GM23338 (cell line): ENCODE measurements at regions not wholly inside any gene's neighbourhood (a gene's known extent, or its start where the extent isn't known, plus 50 kb on each side); places are given as distances from the start of the nearest gene placed in this dataset.

Source experiments
- CTCF ChIP-seq, 2 experiments: fragments of 200-600 bp in 1 of 2; sonication (generic) in 1 of 2; conservative IDR thresholded peaks; 2 replicates each; pipeline versions ENCODE4 v1.5.1 to v1.6.1; 2016 to 2017; ENCODE audit warnings: antibody characterized with exemption in 2 of 2, low read depth in 2 of 2, mild to moderate bottlenecking in 2 of 2, moderate library complexity in 1 of 2
- REST ChIP-seq: IDR thresholded peaks from one replicate; pipeline ENCODE4 v1.6.1; 2018; ENCODE audit warnings: antibody characterized with exemption; ENCODE audit not compliant: unreplicated experiment

GRCh38 chr14:31911160-31911559 is 165.9 kb upstream of the ARHGAP5 start:
- TF ChIP-seq CTCF (conservative IDR thresholded peaks at IDR 0.05; ENCODE audit: low read depth in 2 of 2) (no peak), REST (no peak)
